Erythroblast (primary cell): ENCODE measurements at regions not wholly inside any gene's neighbourhood (a gene's known extent, or its start where the extent isn't known, plus 50 kb on each side); places are given as distances from the start of the nearest gene placed in this dataset.

Source experiments
- GATA1 ChIP-seq: IDR thresholded peaks from 2 replicates; pipeline ENCODE4 v1.6.1; 2011; ENCODE audit warnings: low read depth, mild to moderate bottlenecking, control low read depth, low read length, moderate library complexity
- POLR2A ChIP-seq: IDR thresholded peaks from 2 replicates; pipeline ENCODE4 v1.6.1; 2011; ENCODE audit warnings: mild to moderate bottlenecking, low read length

DNA sequence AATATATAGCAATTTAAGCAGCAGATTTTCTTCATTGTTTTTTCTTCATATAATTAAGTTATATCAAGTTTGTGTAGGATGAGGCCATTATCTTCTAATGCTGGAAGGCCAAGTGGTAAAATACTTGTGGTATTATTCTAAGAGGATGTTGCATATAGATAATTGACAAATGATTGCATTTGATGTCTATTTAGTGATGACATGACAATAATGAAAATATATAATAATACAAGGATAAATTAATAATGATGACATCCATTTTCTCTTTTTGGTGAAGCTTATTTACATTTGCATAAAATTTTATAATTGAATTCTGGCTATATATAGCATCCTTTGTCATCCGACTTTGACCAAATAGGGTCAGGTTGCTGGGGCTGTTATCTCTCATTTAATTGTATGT lies 195.4 kb upstream of the KCNJ16 start:
- no peak for TF ChIP-seq POLR2A
- no peak for TF ChIP-seq GATA1
